Tibial nerve (tissue), 4 donors: ENCODE measurements at regions not wholly inside any gene's neighbourhood (a gene's known extent, or its start where the extent isn't known, plus 50 kb on each side); places are given as distances from the start of the nearest gene placed in this dataset.

Experiments
- DNase-seq, 2 donors: peaks; one replicate each; pipeline ENCODE4 v3.0.0-alpha.2; 2019; ENCODE audit warnings: low spot score in 2 of 2
- H3K27ac ChIP-seq, 4 donors: fragments of 200-600 bp; sonication (generic) in 3 of 4; one replicate each; pipeline ENCODE4 v1.5.1; 2017 to 2019; ENCODE audit warnings: mild to moderate bottlenecking in 1 of 4
- H3K27me3 ChIP-seq, 2 donors: fragments of 200-600 bp; sonication (generic) in 1 of 2; one replicate each; pipeline versions ENCODE4 v1.5.1 to v1.6.0; 2017 to 2019
- H3K36me3 ChIP-seq, 3 donors: fragments of 200-600 bp; sonication (generic); one replicate each; pipeline ENCODE4 v1.5.1; 2018 to 2019
- H3K4me1 ChIP-seq, 4 donors: fragments of 200-600 bp; sonication (generic) in 3 of 4; one replicate each; pipeline ENCODE4 v1.5.1; 2017 to 2019
- H3K4me3 ChIP-seq, 4 donors: fragments of 200-600 bp; sonication (generic) in 3 of 4; one replicate each; pipeline ENCODE4 v1.5.1; 2017 to 2019; ENCODE audit warnings: mild to moderate bottlenecking in 1 of 4, moderate library complexity in 1 of 4
- H3K9me3 ChIP-seq, 4 donors: fragments of 200-600 bp; sonication (generic) in 3 of 4; one replicate each; pipeline ENCODE4 v1.5.1; 2017 to 2019
- CTCF ChIP-seq, 5 experiments: fragments of 200-600 bp in 3 of 5; fragments of 450-650 bp in 2 of 5; sonication (generic) in 3 of 5; IDR thresholded peaks; one replicate each; pipeline ENCODE4 v1.5.1; 2016 to 2019; ENCODE audit warnings: antibody characterized with exemption in 5 of 5, mild to moderate bottlenecking in 3 of 5, moderate library complexity in 2 of 5
- EP300 ChIP-seq, 2 donors: sonication (generic); formaldehyde crosslinking; IDR thresholded peaks; one replicate each; pipeline ENCODE4 v1.6.1; 2017; ENCODE audit warnings: antibody characterized with exemption in 2 of 2, mild to moderate bottlenecking in 1 of 2
- POLR2A ChIP-seq, 2 donors: fragments of 450-650 bp; IDR thresholded peaks; one replicate each; pipeline ENCODE4 v1.6.1; 2017; ENCODE audit warnings: antibody characterized with exemption in 2 of 2, mild to moderate bottlenecking in 2 of 2, moderate library complexity in 2 of 2
- whole genome bisulfite sequencing, 2 donors: methylation state at CpG; one replicate each; pipeline ENCODE4 v1.1.5; 2018; 5-methylcytosine and 5-hydroxymethylcytosine counted together

GRCh38 chr3:111244760-111245159, 173.1 kb downstream of the NECTIN3 start:
- Histone ChIP-seq H3K4me1 (no peaks in the 10 kb centered on the region), H3K27me3 (no peaks in the 10 kb centered on the region), H3K4me3 (no peak overlapping the region), H3K36me3 (no peaks in the 10 kb centered on the region), H3K9me3 (peaks cover 0 to 19% (median 0%) of the 10 kb centered on the region in 4 donors), H3K27ac (no peak overlapping the region)
- 57 to 71% methylated on average over 1 of the region's 1 CpG for WGBS, 2 donors
- no peak for DNase-seq
- no peak for TF ChIP-seq POLR2A (IDR thresholded peaks at IDR 0.05)
- no peak for TF ChIP-seq EP300 (IDR thresholded peaks at IDR 0.05)
- no peak for TF ChIP-seq CTCF (IDR thresholded peaks at IDR 0.05)

- no peak for DNase-seq
- Histone ChIP-seq H3K4me3 (no peak overlapping the region), H3K27me3 (no peaks in the 10 kb centered on the region), H3K36me3 (no peaks in the 10 kb centered on the region), H3K9me3 (peaks cover 0 to 13% (median 0%) of the 10 kb centered on the region in 4 donors), H3K27ac (no peak overlapping the region), H3K4me1 (no peaks in the 10 kb centered on the region)
- TF ChIP-seq EP300 (IDR thresholded peaks at IDR 0.05) = no peak
- no peak for TF ChIP-seq POLR2A (IDR thresholded peaks at IDR 0.05)
- no peak for TF ChIP-seq CTCF (IDR thresholded peaks at IDR 0.05)
- WGBS, 2 donors = 73 to 76% methylated on average over 7 of the region's 7 CpGs
These were observed 175.5 kb downstream of the NECTIN3 start for GRCh38 chr3:111246967-111247760.

GRCh38 chr3:111248406-111248805, 176.8 kb downstream of the NECTIN3 start:
- H3K9me3 ChIP-seq = peaks cover 0 to under 1% (median 0%) of the 10 kb centered on the region in 4 donors
- no peak overlapping the region for H3K4me3 ChIP-seq
- DNase-seq = no peak
- H3K27ac ChIP-seq = no peak overlapping the region
- no peaks in the 10 kb centered on the region for H3K36me3 ChIP-seq
- no peaks in the 10 kb centered on the region for H3K27me3 ChIP-seq
- TF ChIP-seq CTCF (IDR thresholded peaks at IDR 0.05) (no peak), POLR2A (IDR thresholded peaks at IDR 0.05) (no peak)
- 93 to 94% methylated on average over 1 of the region's 1 CpG for WGBS, 2 donors
- no peaks in the 10 kb centered on the region for H3K4me1 ChIP-seq

- Histone ChIP-seq H3K27ac (no peak overlapping the region), H3K9me3 (no peaks in the 10 kb centered on the region), H3K27me3 (no peaks in the 10 kb centered on the region), H3K4me1 (no peaks in the 10 kb centered on the region), H3K36me3 (no peaks in the 10 kb centered on the region), H3K4me3 (no peak overlapping the region)
- DNase-seq = no peak
- no peak for TF ChIP-seq EP300 (IDR thresholded peaks at IDR 0.05)
- no peak for TF ChIP-seq CTCF (IDR thresholded peaks at IDR 0.05)
- no peak for TF ChIP-seq POLR2A (IDR thresholded peaks at IDR 0.05)
These were observed 177.8 kb downstream of the NECTIN3 start for GRCh38 chr3:111249421-111249820.

GRCh38 chr3:111252779-111253178, 181.2 kb downstream of the NECTIN3 start:
- Histone ChIP-seq H3K36me3 (no peaks in the 10 kb centered on the region), H3K27me3 (no peaks in the 10 kb centered on the region), H3K9me3 (no peaks in the 10 kb centered on the region), H3K4me1 (no peaks in the 10 kb centered on the region), H3K27ac (no peak overlapping the region), H3K4me3 (no peak overlapping the region)
- no peak for DNase-seq
- no peak for TF ChIP-seq CTCF (IDR thresholded peaks at IDR 0.05)
- TF ChIP-seq EP300 (IDR thresholded peaks at IDR 0.05) = no peak
- TF ChIP-seq POLR2A (IDR thresholded peaks at IDR 0.05) = no peak
- 25 to 30% methylated on average over 3 of the region's 3 CpGs for WGBS, 2 donors
